ENCODE measurements at regions not wholly inside any gene's neighbourhood (a gene's known extent, or its start where the extent isn't known, plus 50 kb on each side); places are given as distances from the start of the nearest gene placed in this dataset.

- no peak for DNase-seq (ENCODE audit: low spot score)
- intact Hi-C loops (cut with DNase I), result no loop called here
These were observed 130.0 kb downstream of the SCP2D1 start for GRCh38 chr20:18943542-18943941.

- intact Hi-C loops (cut with DNase I), result no loop called here
These were observed 143.3 kb downstream of the SCP2D1 start for GRCh38 chr20:18956890-18957289.

GRCh38 chr20:18957328-18957727, 143.7 kb downstream of the SCP2D1 start:
- intact Hi-C loops (cut with DNase I), result no loop called here
- DNase-seq (ENCODE audit: low spot score), result no peak

More at GRCh38 chr20:18956890-18957289, 143.3 kb downstream of the SCP2D1 start:
- DNase-seq (ENCODE audit: low spot score), result no peak

DNA sequence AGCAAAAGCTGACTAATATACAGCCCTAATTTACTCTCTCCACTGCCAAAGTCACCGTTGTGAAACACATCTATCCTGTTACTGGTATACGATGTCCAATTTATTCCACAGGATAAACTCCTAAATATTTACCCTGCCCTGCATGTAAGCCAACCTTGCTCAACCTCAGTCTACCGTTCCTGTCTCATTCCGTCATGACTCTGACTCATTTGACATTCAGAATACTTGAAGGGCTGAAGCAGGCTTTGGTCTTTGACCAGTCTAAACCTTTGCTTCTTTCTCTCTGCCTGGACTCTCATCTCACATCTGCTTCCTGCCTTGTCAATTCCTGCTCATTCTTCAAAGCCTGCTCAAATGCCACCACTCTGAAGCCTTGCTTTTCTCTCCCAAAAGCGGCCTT, 157.5 kb downstream of the SCP2D1 start:
- no peak for DNase-seq (ENCODE audit: low spot score)
- intact Hi-C loops (cut with DNase I), result no loop called here

- DNase-seq (ENCODE audit: low spot score), result no peak
- intact Hi-C loops (cut with DNase I), result no loop called here
These were observed 158.0 kb downstream of the SCP2D1 start for GRCh38 chr20:18971574-18971973.

DNA sequence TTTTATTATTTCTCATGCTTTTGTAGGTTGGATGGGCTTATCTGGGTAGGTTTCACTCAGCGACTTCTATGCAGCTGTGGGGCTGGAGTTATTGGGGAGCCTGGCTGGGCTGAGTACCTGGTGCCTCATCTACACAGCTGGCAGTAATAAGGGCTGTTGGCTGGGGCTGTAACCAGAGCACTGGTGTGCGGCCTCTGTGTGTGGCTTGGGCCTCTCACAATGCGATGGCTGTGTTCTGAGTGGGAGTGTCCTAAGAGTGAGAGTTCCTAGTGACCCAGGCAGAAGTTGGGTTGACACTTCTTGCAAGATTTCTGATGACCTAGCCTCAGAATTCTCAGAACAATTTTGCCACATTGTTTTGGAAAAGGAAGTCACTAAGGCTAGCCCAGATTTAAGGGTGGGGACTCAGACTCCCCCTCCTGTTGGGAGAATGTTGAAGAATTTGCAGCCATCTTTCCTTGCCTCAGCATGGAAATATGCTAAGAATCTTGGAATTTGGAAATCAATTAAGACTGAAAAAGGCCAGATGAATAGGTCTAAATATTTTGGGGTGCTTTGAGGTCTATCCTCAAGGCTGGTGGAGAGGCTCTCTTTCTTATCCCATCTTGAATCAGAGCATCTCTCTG, 158.8 kb downstream of the SCP2D1 start:
- no peak for DNase-seq (ENCODE audit: low spot score)
- intact Hi-C loops (cut with DNase I), result no loop called here

GRCh38 chr20:18973529-18974173, 160.1 kb downstream of the SCP2D1 start:
- intact Hi-C loops (cut with DNase I), result no loop called here
- DNase-seq (ENCODE audit: low spot score), result no peak

DNA sequence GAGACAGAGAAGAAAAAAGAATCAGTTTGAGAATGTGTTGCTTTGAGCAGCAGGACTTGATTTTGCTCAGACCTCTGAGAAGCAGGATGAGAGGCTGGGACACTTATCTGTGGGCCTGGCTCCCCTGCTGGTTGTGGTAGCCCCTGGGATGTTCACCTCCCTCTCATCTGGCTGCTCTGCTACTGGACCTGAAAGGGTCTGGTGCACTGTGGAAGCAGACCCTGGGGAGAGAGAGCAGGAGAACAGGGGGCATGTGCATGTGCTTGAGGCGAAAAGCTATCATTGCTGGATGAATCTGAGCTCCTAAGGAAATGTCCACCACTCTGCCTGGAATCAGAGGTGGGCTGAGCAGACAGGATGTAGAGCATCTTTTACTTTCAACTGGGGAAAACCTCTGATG, 161.1 kb downstream of the SCP2D1 start:
- DNase-seq (ENCODE audit: low spot score), result no peak
- intact Hi-C loops (cut with DNase I), result no loop called here

- DNase-seq (ENCODE audit: low spot score), result no peak
- intact Hi-C loops (cut with DNase I), result no loop called here
These were observed 163.9 kb downstream of the SCP2D1 start for GRCh38 chr20:18977441-18977840.

- DNase-seq (ENCODE audit: low spot score), result no peak
- intact Hi-C loops (cut with DNase I), result no loop called here
These were observed 164.7 kb downstream of the SCP2D1 start for GRCh38 chr20:18978311-18978710.

DNA sequence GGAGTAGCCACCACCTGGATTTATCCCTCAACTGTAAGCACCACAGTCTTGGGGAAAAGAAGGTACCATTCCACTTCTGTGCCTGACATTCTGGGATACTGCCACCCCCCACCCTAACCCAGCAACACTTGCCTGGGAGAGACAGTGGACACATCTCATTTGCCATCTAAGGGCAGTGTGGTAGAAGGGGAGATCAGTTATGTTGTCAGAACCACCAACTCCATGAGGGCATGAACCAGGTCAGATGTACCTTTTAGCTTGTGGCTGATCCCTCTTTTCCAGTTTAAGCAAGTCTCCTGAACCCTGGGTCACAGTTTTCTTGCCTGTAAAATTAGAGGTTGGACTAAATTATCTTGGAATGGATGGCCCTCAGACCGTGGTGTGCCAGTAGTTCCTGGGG, 165.5 kb downstream of the SCP2D1 start:
- no peak for DNase-seq (ENCODE audit: low spot score)
- intact Hi-C loops (cut with DNase I), result no loop called here

GRCh38 chr20:18981962-18982539, 168.5 kb downstream of the SCP2D1 start:
- DNase-seq (ENCODE audit: low spot score), result no peak
- intact Hi-C loops (cut with DNase I), result no loop called here

- intact Hi-C loops (cut with DNase I), result no loop called here
These were observed 170.2 kb downstream of the SCP2D1 start for GRCh38 chr20:18983796-18984195.

DNA sequence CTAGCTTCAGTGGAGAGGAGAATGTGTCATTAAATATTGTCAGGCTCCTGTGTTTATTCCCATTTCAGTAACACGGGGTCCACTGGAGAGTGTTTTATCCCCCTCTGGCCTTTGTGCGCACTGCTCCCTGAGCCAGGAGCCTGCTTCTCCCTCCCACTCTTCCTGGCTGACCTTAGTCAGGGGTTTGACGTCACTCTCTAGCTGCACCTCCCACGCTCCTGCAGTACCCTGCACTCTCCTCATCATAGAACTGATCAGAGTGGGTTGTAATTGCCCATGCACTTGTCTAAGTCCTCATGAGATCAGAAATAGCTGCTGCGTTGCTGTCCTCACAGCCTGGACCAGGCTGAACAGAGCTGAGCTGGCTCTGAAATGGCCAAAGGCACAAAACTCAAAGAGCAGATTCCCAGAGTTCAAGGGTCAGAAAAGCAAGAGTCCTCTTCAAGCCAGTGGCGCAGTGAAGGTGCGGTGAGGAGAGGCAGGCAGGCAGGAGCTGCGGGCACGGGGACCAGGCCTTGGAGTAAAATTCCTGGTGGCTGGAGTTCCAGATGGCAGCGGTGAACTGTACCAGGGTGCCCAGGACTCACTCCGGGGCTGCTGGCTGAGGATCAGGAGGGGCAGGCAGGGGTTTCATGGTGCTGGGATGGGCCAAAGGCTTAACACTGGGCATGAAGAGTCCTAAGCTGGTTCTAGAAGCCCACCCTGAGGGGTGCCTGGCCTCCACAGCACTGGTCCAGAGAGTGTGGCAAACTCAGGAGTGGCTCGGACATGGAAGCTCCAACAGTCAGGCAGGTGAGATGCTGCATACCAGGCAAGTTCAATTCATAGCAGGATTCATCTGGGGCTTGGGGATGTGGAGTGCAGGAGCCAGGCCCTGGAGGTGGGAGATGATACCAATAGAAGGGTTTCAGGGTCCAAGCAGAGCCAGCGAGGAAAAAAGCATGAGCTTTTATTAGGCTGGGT, 170.9 kb downstream of the SCP2D1 start:
- intact Hi-C loops (cut with DNase I), result no loop called here
- no peak for DNase-seq (ENCODE audit: low spot score)

More at GRCh38 chr20:18983796-18984195, 170.2 kb downstream of the SCP2D1 start:
- DNase-seq (ENCODE audit: low spot score), result no peak

DNA sequence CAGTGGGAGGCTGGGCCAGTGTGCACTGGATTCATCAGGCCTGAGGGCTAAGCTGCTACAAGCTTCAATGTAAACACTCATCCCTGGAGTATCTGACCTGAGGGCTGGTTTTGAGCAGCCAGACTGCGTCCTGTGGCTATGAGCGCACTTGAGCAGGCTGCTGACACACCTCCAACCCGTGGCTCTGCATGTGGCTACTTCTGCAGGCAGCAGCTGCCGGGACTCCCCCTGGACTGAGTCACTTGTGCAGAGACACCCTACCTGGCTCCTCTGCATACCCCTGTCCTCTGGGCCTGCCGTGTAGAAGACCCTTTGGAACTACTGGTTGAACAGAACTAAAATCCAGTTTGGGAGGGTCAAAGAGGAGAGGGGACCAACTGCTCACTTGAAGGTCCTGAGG, 172.0 kb downstream of the SCP2D1 start:
- DNase-seq (ENCODE audit: low spot score), result no peak
- intact Hi-C loops (cut with DNase I), result no loop called here

- intact Hi-C loops (cut with DNase I), result no loop called here
- DNase-seq (ENCODE audit: low spot score), result no peak
These were observed 172.7 kb downstream of the SCP2D1 start for GRCh38 chr20:18986146-18986830.

DNA sequence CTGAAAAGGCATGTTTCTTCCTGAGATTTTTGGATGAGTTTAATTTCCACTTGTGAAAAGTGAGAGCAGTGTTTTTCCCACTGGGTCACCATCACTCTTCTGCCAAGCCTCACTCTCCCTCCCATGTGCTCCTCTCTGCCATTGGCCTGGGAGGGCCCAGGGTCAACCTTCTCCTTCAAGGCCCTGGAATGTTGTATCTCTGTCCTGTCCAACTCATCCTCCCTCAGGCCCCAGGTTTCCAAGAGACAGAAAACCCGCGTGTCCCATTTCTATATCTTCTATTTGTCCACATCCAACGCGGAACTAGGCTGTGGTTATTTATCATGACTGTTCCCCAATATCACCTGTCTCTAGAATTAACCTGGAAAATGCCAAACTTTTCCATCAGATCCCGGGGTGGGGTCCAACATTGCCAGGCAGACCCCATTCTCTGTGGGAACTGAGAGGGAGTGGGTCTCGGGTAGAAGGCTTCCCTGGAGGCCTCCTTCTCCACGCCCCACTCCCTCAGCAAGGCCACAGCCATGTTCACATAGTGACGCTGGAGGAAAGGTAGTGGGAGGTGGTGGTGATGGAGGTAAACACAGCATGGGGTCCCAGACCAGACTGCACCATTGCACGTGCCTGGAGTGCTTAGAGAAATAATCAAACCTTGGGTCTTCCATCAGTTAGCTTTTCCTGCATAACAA, 173.5 kb downstream of the SCP2D1 start:
- DNase-seq (ENCODE audit: low spot score), result no peak
- intact Hi-C loops (cut with DNase I), result no loop called here

- no peak for DNase-seq (ENCODE audit: low spot score)
These were observed 174.3 kb downstream of the SCP2D1 start for GRCh38 chr20:18987781-18988360.

GRCh38 chr20:18988701-18989100, 175.1 kb downstream of the SCP2D1 start:
- intact Hi-C loops (cut with DNase I), result no loop called here
- no peak for DNase-seq (ENCODE audit: low spot score)

More at GRCh38 chr20:18987781-18988360, 174.3 kb downstream of the SCP2D1 start:
- intact Hi-C loops (cut with DNase I), result no loop called here
